ENCODE measurements at regions not wholly inside any gene's neighbourhood (a gene's known extent, or its start where the extent isn't known, plus 50 kb on each side); places are given as distances from the start of the nearest gene placed in this dataset.
A peak's percentile ranks its signal among the peaks of the same experiment; 100 is the strongest.

DNA sequence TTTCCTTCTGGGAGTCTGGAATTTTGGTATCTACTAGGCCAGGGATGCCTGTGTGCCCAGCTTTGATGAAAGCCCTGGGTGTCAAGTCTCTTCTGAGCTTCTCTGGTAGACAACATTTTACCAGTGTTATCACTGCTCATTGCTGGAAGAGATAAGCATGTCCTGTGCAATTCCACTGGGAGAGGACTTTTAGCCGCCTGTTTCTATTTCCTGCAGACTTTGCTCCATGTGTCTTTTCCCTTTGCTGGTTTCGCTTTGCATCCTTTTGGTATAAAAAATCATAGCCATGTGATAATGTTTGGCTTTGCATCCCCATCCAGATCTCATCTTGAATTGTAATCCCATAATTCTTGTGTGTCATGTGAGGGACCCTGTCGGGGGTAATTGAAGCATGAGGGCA lies 163.2 kb downstream of the SLC28A3 start:
- no peak for DNase-seq

DNA sequence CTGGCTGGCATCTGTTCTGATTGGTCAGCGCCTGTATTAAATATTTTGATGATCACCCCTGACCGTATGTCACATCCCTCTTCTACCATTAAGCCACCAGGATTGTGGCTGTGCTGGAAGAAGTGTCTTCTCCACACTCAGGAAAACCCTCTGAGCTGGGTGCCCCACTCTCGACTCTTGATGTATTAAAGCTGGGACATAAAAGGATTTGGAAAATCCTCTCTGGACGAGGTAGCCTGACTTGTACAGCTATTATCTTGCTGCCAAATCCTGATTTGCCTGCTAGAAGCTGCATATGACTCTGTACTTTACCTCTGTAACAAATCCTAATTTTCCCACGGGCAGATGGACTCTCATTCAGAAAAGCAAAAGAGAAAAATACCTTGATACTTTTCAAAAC lies 161.0 kb downstream of the SLC28A3 start:
- DNase-seq: no peak

DNA sequence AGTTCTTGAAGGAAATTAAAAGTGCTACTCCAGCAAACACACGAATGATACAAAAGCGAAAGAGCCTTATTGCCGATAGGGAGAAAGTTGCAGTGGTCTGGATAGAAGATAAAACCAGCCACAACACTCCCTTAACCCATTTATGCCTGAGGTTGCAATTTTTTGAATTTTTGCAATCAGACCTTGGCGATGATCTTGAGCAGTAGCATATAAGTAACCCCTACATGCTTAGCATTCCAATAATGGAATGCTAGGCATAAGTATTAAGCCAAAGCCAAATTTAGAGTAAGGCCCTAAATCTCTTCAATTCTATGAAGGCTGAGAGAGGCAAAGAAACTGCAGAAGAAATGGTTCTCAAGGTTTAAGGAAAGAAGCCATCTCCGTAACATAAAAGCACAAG lies 153.5 kb downstream of the SLC28A3 start:
- peak; percentile 61 for DNase-seq

DNA sequence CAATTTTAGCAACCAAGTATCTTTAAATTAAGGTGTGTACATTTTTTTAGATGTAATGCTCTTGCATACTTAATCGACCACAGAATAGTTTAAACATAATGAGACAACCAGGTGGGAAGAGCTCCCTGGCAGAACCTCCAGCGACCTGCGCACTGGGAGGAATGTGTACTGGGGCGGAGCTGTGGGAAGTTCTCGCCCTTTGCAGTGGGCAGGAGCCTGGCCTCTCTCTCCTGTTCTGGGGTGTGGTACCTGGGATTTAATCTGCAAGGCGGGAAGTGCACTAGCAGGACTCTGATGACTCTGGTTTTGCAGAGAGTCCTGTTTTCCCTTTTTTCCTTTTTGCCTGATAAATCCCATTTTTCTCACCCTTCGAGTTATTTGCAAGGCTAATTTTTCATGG lies 150.7 kb downstream of the SLC28A3 start:
- no peak for DNase-seq

DNA sequence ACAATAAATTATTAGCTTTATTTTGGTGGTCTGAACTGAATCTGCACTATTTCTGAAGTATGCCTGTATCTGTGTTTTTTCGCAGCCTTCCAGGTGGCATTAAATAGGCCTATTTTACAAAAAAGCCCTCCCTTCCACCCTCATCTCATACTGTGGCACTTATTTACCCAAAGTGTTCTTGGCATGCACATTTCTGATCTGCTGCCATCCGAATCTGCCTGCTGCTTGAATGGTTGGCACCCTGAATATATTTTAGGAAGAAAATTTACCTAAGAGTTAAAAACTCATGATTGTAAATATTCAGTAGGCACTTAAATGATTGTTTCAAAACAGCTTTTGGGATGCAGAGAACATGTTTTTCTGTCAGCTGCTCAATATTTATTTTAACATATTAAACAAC lies 150.1 kb downstream of the SLC28A3 start:
- DNase-seq: no peak

DNA sequence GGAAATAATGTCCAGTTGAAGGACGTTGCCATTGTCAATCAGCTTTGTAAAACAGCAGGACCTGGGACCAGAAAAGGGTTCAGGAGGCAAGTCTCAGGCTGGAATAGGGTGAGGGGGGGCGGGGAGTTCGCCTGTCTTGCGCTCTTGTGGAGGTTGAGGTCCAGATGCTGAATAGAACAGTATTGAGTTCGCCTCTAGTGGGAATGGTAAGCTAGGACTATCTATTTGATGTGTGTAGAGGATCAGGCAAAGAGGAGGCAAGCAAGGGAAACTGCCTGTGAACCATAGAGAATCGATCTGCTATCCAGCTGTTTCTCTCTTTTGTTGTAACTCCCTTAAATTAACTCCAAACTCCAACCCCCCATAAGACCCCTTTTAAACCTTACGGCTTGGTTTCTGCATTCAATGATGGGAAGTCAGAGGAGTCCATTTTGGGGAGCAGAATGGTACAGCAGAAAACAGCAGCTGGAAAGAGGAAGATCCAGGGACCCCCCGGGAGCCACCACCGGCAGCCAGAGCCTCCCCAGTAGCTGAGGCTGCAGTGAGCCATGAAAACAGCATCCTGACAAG lies 133.7 kb downstream of the SLC28A3 start:
- DNase-seq: no peak

DNA sequence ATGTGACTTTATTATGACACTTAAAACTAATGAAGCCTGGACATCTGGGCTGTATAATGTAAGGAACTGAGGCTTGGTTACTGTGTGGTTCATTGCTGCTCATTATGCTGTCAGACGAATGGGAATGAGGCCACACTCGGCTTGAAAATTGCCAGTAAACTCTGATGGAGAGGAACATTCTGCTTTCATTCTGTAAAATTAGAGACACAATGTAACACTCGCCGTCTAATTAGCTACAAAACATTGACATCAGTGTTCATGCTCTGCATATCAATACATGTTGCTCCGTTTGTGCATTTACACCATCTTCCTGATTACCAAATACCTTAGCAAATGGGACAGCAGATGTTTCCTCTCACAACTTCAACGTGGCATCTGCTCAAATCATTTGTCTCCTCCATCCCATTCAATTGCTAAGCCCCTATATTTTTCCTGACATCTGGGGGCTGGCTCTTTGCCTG lies 133.0 kb downstream of the SLC28A3 start:
- DNase-seq: no peak

DNA sequence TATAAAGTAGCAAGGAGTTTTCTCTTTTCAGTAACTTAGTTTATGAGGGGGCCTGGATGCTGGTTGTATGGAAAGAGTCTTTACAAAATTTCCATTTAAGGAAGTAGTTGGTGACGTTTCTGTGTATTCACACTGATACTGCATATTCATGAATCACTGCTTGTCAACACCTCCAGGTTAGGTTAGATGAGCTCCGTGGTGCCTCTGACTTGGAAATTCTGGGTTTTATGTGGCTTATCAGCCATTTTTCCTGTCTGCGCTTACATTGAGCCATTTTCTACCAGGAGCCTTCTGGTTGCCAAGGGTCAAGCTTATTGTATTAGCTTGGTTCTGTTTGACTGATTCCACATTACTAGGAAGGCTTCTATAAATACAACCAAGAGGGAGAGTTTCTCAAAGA lies 128.3 kb downstream of the SLC28A3 start:
- no peak for DNase-seq

DNA sequence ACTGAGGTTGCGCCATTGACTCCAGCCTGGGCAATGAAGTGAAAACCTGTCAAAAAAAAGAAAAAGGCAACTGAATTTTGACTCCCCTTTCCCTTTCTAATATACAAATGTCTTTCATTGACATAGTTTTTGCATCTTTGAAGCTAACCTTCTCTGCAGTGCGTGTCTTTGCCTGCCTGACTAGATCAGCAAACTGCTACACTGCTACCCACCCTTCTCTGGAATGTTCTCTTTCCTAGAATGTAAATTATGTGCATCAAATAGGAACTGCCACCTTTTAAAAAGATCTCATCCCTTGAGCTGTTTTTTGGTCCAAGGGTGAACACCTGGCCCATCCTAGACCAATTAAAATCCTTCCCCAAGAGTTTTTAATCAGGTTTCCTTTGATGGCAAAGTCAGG lies 127.6 kb downstream of the SLC28A3 start:
- DNase-seq: no peak

DNA sequence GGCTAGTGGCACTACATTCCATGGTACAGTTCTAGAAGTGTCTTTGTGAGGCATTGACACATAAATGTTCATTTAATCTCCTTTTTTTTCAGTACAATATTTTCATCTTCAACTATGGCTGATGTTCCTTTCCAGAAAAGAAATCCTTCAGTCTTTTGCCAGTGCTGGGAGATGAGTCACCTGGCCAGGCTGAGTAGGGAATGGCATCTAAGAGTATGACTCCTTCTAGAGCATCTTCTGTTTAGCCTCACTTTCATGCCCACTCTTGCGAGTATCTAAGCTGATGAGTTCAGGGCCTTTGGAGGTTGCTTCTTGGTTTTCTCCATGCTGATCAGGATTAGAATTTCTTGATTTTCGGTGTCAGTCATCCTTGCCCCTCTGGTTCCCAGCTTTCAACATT lies 124.4 kb downstream of the SLC28A3 start:
- no peak for DNase-seq

DNA sequence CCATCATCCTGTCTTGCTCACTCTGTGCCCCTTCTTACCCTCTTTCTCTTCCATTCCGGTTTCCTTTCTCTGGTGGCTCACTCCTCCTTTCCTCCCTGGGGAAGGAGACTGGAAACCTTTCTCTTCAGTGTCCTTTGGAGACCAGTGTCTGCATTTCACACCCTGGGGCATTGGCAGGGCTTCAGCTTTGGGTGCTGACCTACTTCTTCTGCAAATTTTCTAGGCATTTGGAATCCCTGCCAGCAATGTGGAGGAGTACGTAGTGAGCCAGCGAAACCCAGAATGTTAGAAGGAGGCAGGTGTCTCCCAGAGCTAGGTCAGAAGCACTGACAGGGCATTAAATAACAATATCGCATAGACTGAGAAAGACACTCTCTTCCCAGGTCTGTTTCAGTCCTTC lies 122.2 kb downstream of the SLC28A3 start:
- no peak for DNase-seq

DNA sequence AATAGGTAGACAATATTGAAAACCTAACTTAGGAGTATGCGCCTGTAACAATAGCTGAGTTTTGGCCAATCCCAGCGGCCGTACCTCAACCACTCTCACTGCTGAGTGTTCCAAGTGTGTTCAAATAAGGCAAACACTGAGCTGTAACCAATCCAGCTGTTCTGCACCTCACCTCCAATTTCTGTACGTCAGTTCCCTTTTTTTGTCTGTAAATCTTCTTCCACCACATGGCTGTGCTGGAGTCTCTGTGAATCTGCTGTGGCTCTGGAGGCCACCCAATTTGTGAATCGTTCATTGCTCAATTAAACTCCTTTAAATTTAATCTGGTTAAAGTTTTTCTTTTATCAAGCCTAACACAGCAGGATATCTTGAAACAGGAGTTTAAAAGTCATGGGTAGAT lies 116.3 kb downstream of the SLC28A3 start:
- no peak for DNase-seq

Measured in fibroblast of skin of scalp (primary cell).